Calu3 (cell line): ENCODE measurements at regions not wholly inside any gene's neighbourhood (a gene's known extent, or its start where the extent isn't known, plus 50 kb on each side); places are given as distances from the start of the nearest gene placed in this dataset.

ENCODE experiments used
- BruUV-seq: library from RNA; stranded (reverse); fragments of 400-500 nt; replicated peaks from 2 replicates; lab custom pipeline; 2021; lab: Mats Ljungman, UMichigan
- CTCF ChIA-PET: fragments of 300-600 bp; sonication (Branson Sonifier 250); formaldehyde crosslinking; loops from one replicate; lab custom pipeline; 2022; ENCODE audit warnings: antibody characterized with exemption; lab: Charles Lee
- DNase-seq: peaks from one replicate; pipeline ENCODE4 v3.0.0; 2022
- H3K27ac Mint-ChIP-seq: one replicate; pipeline ENCODE4 v1.8.0; 2022; ENCODE audit warnings: mixed read lengths; ENCODE audit not compliant: unreplicated experiment
- H3K27me3 Mint-ChIP-seq: one replicate; pipeline ENCODE4 v1.8.0; 2022; ENCODE audit warnings: mixed read lengths; ENCODE audit not compliant: unreplicated experiment
- H3K36me3 Mint-ChIP-seq: one replicate; pipeline ENCODE4 v1.8.0; 2022; ENCODE audit warnings: mild to moderate bottlenecking, moderate library complexity, mixed read lengths; ENCODE audit not compliant: insufficient read depth, unreplicated experiment
- H3K4me1 Mint-ChIP-seq: one replicate; pipeline ENCODE4 v1.8.0; 2022; ENCODE audit warnings: mild to moderate bottlenecking, low read depth, mixed read lengths; ENCODE audit not compliant: unreplicated experiment
- H3K4me3 Mint-ChIP-seq: one replicate; pipeline ENCODE4 v1.8.0; 2022; ENCODE audit warnings: mild to moderate bottlenecking, low read depth, moderate library complexity, mixed read lengths; ENCODE audit not compliant: unreplicated experiment
- H3K9me3 Mint-ChIP-seq: one replicate; pipeline ENCODE4 v1.8.0; 2022; ENCODE audit warnings: low read depth, mixed read lengths; ENCODE audit not compliant: unreplicated experiment
- CTCF ChIP-seq: fragments of 200-600 bp; IDR thresholded peaks from one replicate; pipeline ENCODE4 v1.8.0; 2022; ENCODE audit warnings: antibody characterized with exemption; ENCODE audit not compliant: unreplicated experiment
- intact Hi-C: fragments of 100-400 bp; cut with micrococcal nuclease; formaldehyde crosslinking; loops from one replicate; pipeline ENCODE4 v1.10.0; 2022; ENCODE audit not compliant: unreplicated experiment

- no peak overlapping the region for H3K4me3 Mint-ChIP-seq
- intact Hi-C loops: no loop called here
- DNase-seq: no peak
- H3K36me3 Mint-ChIP-seq: no peaks in the 10 kb centered on the region
- H3K27ac Mint-ChIP-seq: no peak overlapping the region
- BruUV-seq: no TSS peak
- H3K9me3 Mint-ChIP-seq: no peaks in the 10 kb centered on the region
- no peaks in the 10 kb centered on the region for H3K27me3 Mint-ChIP-seq
- CTCF ChIA-PET: no interaction called here
- no peak for TF ChIP-seq CTCF
- no peaks in the 10 kb centered on the region for H3K4me1 Mint-ChIP-seq
Measured at GRCh38 chrX:42680666-42681065, 97.3 kb downstream of the PPP1R2C start.

- CTCF ChIA-PET: no interaction called here
- peak; percentile 3 for DNase-seq
- Mint-ChIP-seq H3K4me1 (no peaks in the 10 kb centered on the region), H3K4me3 (no peak overlapping the region), H3K36me3 (no peaks in the 10 kb centered on the region), H3K27ac (no peak overlapping the region), H3K9me3 (no peaks in the 10 kb centered on the region), H3K27me3 (no peaks in the 10 kb centered on the region)
- intact Hi-C loops: loop anchor here (5.0 kb wide), 1 partner anchor 896 kb away; no protein-coding TSS in a partner anchor
- no TSS peak for BruUV-seq
- TF ChIP-seq CTCF: no peak
Measured at GRCh38 chrX:42678133-42678532, 99.8 kb downstream of the PPP1R2C start.

- TF ChIP-seq CTCF: no peak
- Mint-ChIP-seq H3K9me3 (no peaks in the 10 kb centered on the region), H3K4me1 (no peaks in the 10 kb centered on the region), H3K27ac (no peak overlapping the region), H3K36me3 (no peaks in the 10 kb centered on the region), H3K4me3 (no peak overlapping the region), H3K27me3 (no peaks in the 10 kb centered on the region)
- no TSS peak for BruUV-seq
- CTCF ChIA-PET: no interaction called here
- no peak for DNase-seq
- intact Hi-C loops: no loop called here
Measured at GRCh38 chrX:42673301-42673810, 104.6 kb downstream of the PPP1R2C start.

GRCh38 chrX:42664680-42665079 lies 113.3 kb downstream of the PPP1R2C start:
- CTCF ChIA-PET: no interaction called here
- no TSS peak for BruUV-seq
- DNase-seq: no peak
- Mint-ChIP-seq H3K4me3 (no peak overlapping the region), H3K36me3 (no peaks in the 10 kb centered on the region), H3K27ac (no peak overlapping the region), H3K9me3 (no peaks in the 10 kb centered on the region), H3K4me1 (no peaks in the 10 kb centered on the region), H3K27me3 (no peaks in the 10 kb centered on the region)
- TF ChIP-seq CTCF: no peak
- intact Hi-C loops: no loop called here
